M059J (cell line): ENCODE measurements at regions not wholly inside any gene's neighbourhood (a gene's known extent, or its start where the extent isn't known, plus 50 kb on each side); places are given as distances from the start of the nearest gene placed in this dataset.

Experiments
- DNase-seq: peaks from one replicate; pipeline ENCODE4 v3.0.0-alpha.2; 2012; ENCODE audit warnings: low read depth

GRCh38 chr12:94062796-94063635 lies 85.4 kb upstream of the PLXNC1 start:
- DNase-seq: no peak

- no peak for DNase-seq
These were observed 77.9 kb upstream of the PLXNC1 start for GRCh38 chr12:94070520-94070919.

- peak; percentile 40 for DNase-seq
These were observed 77.1 kb upstream of the PLXNC1 start for GRCh38 chr12:94071258-94071657.

DNA sequence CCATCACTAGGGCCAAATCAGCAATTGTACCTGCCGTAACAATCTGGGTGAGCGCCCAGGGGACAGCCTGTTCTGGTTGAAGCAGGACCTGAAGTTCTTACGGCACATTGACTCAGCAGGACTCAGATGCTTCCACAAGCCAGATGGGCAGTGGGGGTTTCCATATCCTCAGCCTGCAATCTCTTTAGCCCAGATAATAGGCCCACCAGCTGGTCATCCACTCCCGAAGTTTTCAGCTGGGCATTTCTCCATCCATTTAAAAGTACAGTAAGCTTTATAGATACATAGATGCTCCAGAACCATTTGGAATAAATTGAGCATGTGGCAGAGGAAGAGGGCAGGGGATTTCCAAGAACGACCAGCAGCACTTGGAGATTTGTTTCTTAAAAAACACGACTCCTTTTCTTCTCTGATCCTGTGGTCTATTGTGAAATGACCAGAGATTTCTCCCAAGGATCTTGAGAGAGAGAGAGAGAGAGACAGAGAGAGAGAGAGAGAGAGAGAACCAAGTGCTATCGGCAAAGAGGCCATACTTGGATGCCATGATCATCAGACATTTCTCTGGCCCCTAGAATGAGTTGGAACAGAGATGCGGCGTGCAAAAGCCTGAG lies 74.8 kb upstream of the PLXNC1 start:
- DNase-seq: no peak

- no peak for DNase-seq
These were observed 74.0 kb upstream of the PLXNC1 start for GRCh38 chr12:94074216-94074979.

DNA sequence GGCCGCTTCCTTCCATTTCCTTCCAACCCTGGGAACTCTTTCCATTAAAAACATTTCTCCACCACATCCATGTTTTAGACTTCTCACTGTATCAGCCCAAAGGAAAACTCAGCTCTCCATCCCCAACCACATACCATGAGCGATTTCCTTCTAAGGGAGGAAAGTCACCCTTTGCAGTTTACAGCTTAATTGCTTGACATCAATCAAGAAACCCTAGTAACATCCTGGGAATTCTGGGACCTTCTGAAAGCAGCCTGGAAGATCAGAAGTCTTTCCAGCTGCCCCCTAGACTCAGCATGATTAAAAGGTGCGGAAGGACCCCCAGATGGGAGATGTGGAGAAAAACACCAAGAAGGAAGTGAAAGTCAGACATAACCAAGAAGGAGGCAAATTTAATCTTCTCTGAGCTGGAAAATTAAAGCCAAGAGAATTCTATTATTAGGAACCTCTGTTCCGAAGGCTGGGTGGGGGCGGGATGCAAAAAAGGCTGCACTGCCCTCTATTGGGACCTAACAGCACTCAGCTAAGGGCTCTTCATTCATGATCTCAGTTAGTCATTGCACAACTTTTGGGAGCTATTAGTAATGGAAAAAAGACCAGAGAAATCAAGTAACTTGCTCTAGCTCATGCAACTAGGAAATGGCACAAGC lies 73.3 kb upstream of the PLXNC1 start:
- peak; percentile 82 for DNase-seq

GRCh38 chr12:94077209-94077608 lies 71.2 kb upstream of the PLXNC1 start:
- no peak for DNase-seq

- no peak for DNase-seq
These were observed 70.1 kb upstream of the PLXNC1 start for GRCh38 chr12:94078138-94078723.

DNA sequence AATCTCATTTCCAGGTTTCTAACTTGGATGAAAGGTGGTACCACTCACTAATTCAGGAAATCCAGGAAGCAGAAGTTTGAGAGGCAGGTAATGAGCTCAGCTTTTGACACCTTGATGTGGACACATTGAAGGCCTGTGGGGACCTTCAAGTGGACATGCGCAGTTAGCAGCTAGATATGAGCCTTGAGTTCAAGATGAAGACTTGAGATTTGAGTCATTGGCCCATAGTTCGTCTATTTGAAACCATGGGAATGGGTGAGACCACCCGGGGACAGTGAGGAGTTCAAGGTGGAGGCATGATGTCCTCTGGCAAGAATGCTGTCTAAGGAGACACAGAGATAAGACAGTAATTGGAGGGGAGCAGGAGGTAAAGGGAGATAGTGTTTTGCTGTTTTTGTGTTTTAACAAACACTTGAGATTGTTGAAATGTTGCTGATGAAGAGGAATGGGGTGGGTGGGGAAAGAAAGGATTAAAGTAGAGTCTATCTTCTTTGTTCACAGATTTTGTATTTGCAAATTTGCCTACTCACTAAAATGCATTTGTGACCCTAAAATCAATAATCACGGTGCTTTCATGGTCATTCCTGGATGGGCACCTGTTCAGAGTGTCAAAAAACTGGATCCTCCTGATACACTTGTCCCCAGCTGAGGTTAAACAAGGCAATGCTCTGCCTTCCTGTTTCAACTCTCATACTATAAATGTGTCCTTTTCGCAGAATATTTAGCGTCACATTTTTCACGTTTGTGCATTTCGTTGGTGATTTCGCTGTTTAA lies 69.5 kb upstream of the PLXNC1 start:
- no peak for DNase-seq

DNA sequence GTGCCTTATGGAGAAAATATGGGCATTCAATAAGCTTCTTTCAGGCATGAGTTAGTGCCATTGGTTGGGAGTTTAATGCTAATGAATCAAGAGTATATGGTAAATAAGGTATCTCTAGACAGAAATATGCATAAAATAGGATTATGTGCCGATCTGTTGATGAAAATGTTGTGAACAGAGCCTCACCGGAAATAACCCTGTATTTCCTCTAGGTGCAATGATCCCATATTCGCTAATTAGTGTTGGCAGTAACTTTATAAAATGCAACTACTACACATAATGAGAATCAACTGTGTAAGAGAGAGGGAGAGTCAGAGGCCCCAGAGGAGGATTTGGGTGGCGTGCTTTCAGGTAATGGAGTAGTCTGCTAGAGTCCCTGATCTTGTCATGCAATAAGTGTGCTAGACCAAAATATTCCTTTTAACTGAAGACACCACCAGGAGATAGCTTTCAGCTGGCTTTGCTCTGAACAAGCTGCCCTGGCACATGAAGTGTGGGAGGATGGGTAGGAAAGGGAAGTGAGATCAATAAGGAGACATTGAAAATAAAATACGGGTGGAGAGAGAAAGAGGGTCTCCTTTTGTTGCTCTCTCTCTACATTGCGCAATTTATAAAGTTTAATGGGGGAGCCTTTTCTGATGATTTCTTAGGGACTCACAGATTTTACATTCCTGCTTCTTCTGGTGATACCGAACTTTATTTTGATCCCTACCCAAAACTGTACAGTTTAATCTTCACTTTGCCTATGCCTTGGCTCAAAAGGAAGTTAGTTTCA lies 68.6 kb upstream of the PLXNC1 start:
- no peak for DNase-seq

GRCh38 chr12:94080341-94081009 lies 67.9 kb upstream of the PLXNC1 start:
- no peak for DNase-seq

- DNase-seq: no peak
These were observed 65.7 kb upstream of the PLXNC1 start for GRCh38 chr12:94082690-94083089.

DNA sequence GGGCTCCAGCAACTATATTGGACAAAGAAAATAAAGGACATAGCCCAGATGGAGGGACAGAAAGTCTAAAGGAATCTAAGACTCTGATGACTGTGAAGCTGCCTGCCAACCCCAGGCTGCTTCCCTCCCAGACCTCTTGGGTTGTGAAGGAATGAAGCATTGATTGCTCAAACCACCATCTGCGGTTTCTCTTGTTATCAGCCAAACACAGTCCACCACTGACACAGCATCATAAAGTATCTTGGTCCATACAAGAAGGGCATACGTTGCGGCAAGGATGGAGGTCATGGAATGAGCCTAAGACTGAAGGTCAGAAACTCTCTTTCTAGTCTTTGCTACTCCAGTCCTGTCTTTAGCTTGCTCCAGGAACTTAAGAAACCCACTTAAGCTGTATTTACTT lies 58.5 kb upstream of the PLXNC1 start:
- peak; percentile 68 for DNase-seq

GRCh38 chr12:94091624-94092023 lies 56.8 kb upstream of the PLXNC1 start:
- DNase-seq: peak; percentile 24

- peak; percentile 92 for DNase-seq
These were observed 55.7 kb upstream of the PLXNC1 start for GRCh38 chr12:94092516-94093241.

GRCh38 chr12:94094700-94095099 lies 53.7 kb upstream of the PLXNC1 start:
- no peak for DNase-seq

- no peak for DNase-seq
These were observed 52.8 kb upstream of the PLXNC1 start for GRCh38 chr12:94095618-94096017.

- peak; percentile 78 for DNase-seq
These were observed 49.9 kb upstream of the PLXNC1 start for GRCh38 chr12:94098466-94098865.
